ENCODE measurements at regions not wholly inside any gene's neighbourhood (a gene's known extent, or its start where the extent isn't known, plus 50 kb on each side); places are given as distances from the start of the nearest gene placed in this dataset.

DNA sequence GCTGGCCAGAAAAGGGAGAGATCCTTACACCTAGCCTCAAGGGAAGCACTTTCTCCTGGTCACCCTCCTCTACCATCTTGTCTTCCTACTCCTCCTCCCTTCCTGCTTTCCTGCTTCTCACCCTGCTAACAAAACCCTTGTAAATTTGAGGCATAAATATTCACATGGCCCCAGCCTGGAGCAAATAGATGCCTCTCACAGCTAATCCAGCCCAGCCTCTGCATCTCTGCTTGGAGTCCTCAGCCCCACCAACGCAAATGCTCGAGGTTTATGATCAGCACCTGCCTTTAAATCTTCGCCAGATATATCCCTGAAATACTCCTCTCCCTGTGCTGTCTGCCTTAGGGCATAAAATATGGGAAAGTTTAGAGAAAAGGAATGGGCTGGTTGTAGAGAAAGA is 205.2 kb upstream of the CDH5 start:
- dilution Hi-C loops (cut with HindIII; ENCODE audit: low sequenced_read_pairs, unreplicated experiment): no loop called here

More for the DNA sequence above, 205.2 kb upstream of the CDH5 start:
- in situ Hi-C loops (cut with MboI; ENCODE audit: low sequenced_read_pairs) (no loop called here), intact Hi-C loops (cut with micrococcal nuclease) (loop anchor here (10.0 kb wide), 1 partner anchor 846 kb away; no protein-coding TSS in a partner anchor)
- H4K5ac ChIP-seq (ENCODE audit: low read depth, low read length): no peak overlapping the region; the same call in 1 of the 2 replicates
- H2BK120ac ChIP-seq (ENCODE audit: low read depth, low read length): 0 out of 2 replicates have a peak overlapping the region, but pooled peaks have one; percentile 22
- no peak overlapping the region for H3K4me2 ChIP-seq (ENCODE audit: low read depth, low read length)
- no peak overlapping the region for H3K4ac ChIP-seq (ENCODE audit: low read depth, low read length)
- no peak for TF ChIP-seq MXI1 (IDR thresholded peaks at IDR 0.05; ENCODE audit: borderline replicate concordance, low read depth, low read length)
- no peak for TF ChIP-seq SMC3 (IDR thresholded peaks at IDR 0.05; ENCODE audit: low read depth, low read length)
- no peak for TF ChIP-seq MAFK (IDR thresholded peaks at IDR 0.05; ENCODE audit: low read depth, low read length)
- TF ChIP-seq, protein P1, sequence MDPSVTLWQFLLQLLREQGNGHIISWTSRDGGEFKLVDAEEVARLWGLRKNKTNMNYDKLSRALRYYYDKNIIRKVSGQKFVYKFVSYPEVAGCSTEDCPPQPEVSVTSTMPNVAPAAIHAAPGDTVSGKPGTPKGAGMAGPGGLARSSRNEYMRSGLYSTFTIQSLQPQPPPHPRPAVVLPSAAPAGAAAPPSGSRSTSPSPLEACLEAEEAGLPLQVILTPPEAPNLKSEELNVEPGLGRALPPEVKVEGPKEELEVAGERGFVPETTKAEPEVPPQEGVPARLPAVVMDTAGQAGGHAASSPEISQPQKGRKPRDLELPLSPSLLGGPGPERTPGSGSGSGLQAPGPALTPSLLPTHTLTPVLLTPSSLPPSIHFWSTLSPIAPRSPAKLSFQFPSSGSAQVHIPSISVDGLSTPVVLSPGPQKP (IDR thresholded peaks at IDR 0.05; ENCODE audit: borderline replicate concordance, low read depth, low read length): no peak
- TF ChIP-seq CEBPB (IDR thresholded peaks at IDR 0.05; ENCODE audit: low read depth, low read length): no peak
- no peak for TF ChIP-seq POLR2A (IDR thresholded peaks at IDR 0.05; ENCODE audit: low read depth, low read length)
- TF ChIP-seq MAZ (IDR thresholded peaks at IDR 0.05; ENCODE audit: borderline replicate concordance, low read depth, low read length): no peak
- TF ChIP-seq, protein P2, sequence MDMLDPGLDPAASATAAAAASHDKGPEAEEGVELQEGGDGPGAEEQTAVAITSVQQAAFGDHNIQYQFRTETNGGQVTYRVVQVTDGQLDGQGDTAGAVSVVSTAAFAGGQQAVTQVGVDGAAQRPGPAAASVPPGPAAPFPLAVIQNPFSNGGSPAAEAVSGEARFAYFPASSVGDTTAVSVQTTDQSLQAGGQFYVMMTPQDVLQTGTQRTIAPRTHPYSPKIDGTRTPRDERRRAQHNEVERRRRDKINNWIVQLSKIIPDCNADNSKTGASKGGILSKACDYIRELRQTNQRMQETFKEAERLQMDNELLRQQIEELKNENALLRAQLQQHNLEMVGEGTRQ (IDR thresholded peaks at IDR 0.05; ENCODE audit: low read depth, low read length): no peak
- TF ChIP-seq, protein P3, sequence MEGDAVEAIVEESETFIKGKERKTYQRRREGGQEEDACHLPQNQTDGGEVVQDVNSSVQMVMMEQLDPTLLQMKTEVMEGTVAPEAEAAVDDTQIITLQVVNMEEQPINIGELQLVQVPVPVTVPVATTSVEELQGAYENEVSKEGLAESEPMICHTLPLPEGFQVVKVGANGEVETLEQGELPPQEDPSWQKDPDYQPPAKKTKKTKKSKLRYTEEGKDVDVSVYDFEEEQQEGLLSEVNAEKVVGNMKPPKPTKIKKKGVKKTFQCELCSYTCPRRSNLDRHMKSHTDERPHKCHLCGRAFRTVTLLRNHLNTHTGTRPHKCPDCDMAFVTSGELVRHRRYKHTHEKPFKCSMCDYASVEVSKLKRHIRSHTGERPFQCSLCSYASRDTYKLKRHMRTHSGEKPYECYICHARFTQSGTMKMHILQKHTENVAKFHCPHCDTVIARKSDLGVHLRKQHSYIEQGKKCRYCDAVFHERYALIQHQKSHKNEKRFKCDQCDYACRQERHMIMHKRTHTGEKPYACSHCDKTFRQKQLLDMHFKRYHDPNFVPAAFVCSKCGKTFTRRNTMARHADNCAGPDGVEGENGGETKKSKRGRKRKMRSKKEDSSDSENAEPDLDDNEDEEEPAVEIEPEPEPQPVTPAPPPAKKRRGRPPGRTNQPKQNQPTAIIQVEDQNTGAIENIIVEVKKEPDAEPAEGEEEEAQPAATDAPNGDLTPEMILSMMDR (conservative IDR thresholded peaks at IDR 0.05; ENCODE audit: low read depth, low read length): no peak
- no peak for TF ChIP-seq BHLHE40 (IDR thresholded peaks at IDR 0.05; ENCODE audit: low read depth, low read length)
- no peak for TF ChIP-seq NFE2L2 (IDR thresholded peaks at IDR 0.05; ENCODE audit: low read depth, low read length)
- no peak for TF ChIP-seq RAD21 (IDR thresholded peaks at IDR 0.05; ENCODE audit: low read length)
- H3K18ac ChIP-seq (ENCODE audit: low read depth, low read length): no peak overlapping the region
- H3K9me3 ChIP-seq (ENCODE audit: control insufficient read depth, insufficient read depth, low read length): 0 out of 2 replicates have a peak, but pooled peaks cover 2% of the 10 kb centered on the region
- no peak overlapping the region for H4K8ac ChIP-seq (ENCODE audit: low read depth in 2 of 2, low read length in 2 of 2)
- H3K79me1 ChIP-seq (ENCODE audit: low read depth in 1 of 2, low read length in 2 of 2): no peaks in the 10 kb centered on the region
- no peaks in the 10 kb centered on the region for H4K20me1 ChIP-seq (ENCODE audit: insufficient read depth, low read length)
- H3K4me1 ChIP-seq (ENCODE audit: control insufficient read depth, insufficient read depth, low read length): peaks cover 1% of the 10 kb centered on the region; the same call in 1 of the 2 replicates
- no peak for ATAC-seq (ENCODE audit: low read depth)
- peaks cover 4% of the 10 kb centered on the region; the same call in 1 of the 2 replicates for H3K9me1 ChIP-seq (ENCODE audit: insufficient read depth, low read length)
- peak overlapping the region; percentile 22; the same call in 1 of the 2 replicates for H2AK5ac ChIP-seq (ENCODE audit: low read depth, low read length)
- no peak overlapping the region for H2BK15ac ChIP-seq (ENCODE audit: low read depth, low read length)
- CTCF ChIA-PET: no interaction called here
- H3K56ac ChIP-seq (ENCODE audit: extremely low read depth, insufficient read depth, low read length): no peak overlapping the region
- DNase-seq: no peak
- no peak overlapping the region for H3K14ac ChIP-seq (replicated peaks; ENCODE audit: low read depth, low read length)
- H3K23ac ChIP-seq (ENCODE audit: low read depth, low read length): no peak overlapping the region
- H2AK9ac ChIP-seq (replicated peaks; ENCODE audit: low read depth, low read length, poor library complexity): no peak overlapping the region
- no CpG with 5 or more reads among the region's 3 CpGs for WGBS, 2 experiments (ENCODE audit: extremely low coverage in 2 of 2, insufficient read length in 1 of 2)
- no peaks in the 10 kb centered on the region for H3K36me3 ChIP-seq (ENCODE audit: control insufficient read depth, insufficient read depth, low read length)
- H2BK20ac ChIP-seq (ENCODE audit: low read depth, low read length): peak overlapping the region; percentile 5; the same call in 1 of the 2 replicates
- BruUV-seq (replicated peaks): no TSS peak
- H3K9ac ChIP-seq (ENCODE audit: low read depth, low read length): no peak overlapping the region
- POLR2A ChIA-PET (ENCODE audit: unreplicated experiment): no interaction called here
- H3K27ac ChIP-seq (ENCODE audit: insufficient read depth, low read length): no peak overlapping the region
- no peak overlapping the region for H2AFZ ChIP-seq (replicated peaks; ENCODE audit: low read length, poor library complexity)
- no peak overlapping the region for H2BK5ac ChIP-seq (ENCODE audit: low read depth, low read length, poor library complexity, severe bottlenecking)
- peak overlapping the region; percentile 16 for H4K91ac ChIP-seq (ENCODE audit: insufficient read depth, low read depth, low read length)
- no peak overlapping the region for H3K4me3 ChIP-seq (ENCODE audit: insufficient read depth, low read depth, low read length)
- peaks cover 8% of the 10 kb centered on the region for H3K27me3 ChIP-seq (ENCODE audit: control insufficient read depth, insufficient read depth, low read length)
